Putamen (tissue), 1 donor: ENCODE measurements at regions not wholly inside any gene's neighbourhood (a gene's known extent, or its start where the extent isn't known, plus 50 kb on each side); places are given as distances from the start of the nearest gene placed in this dataset.

ENCODE experiments used
- DNase-seq: peaks from one replicate; pipeline ENCODE4 v3.0.0-alpha.2; 2016; ENCODE audit warnings: low spot score

GRCh38 chr1:73644198-73644597 is 553.8 kb downstream of the LRRIQ3 start:
- DNase-seq: no peak

- no peak for DNase-seq
Observed at GRCh38 chr1:73639494-73639893, 558.5 kb downstream of the LRRIQ3 start.

GRCh38 chr1:73637264-73637663 is 560.7 kb downstream of the LRRIQ3 start:
- DNase-seq: no peak

- no peak for DNase-seq
Observed at GRCh38 chr1:73635021-73635420, 563.0 kb downstream of the LRRIQ3 start.

- no peak for DNase-seq
Observed at GRCh38 chr1:73627723-73628122, 570.3 kb downstream of the LRRIQ3 start.

- no peak for DNase-seq
Observed at GRCh38 chr1:73626326-73626725, 571.6 kb downstream of the LRRIQ3 start.

GRCh38 chr1:73623946-73624345 is 574.0 kb downstream of the LRRIQ3 start:
- DNase-seq: no peak

GRCh38 chr1:73617145-73617544 is 580.8 kb downstream of the LRRIQ3 start:
- DNase-seq: no peak

- no peak for DNase-seq
Observed at GRCh38 chr1:73611681-73612080, 586.3 kb downstream of the LRRIQ3 start.

- DNase-seq: no peak
Observed at GRCh38 chr1:73604739-73605138, 593.2 kb downstream of the LRRIQ3 start.

GRCh38 chr1:73604211-73604610 is 593.8 kb downstream of the LRRIQ3 start:
- DNase-seq: no peak

- DNase-seq: no peak
Observed at GRCh38 chr1:73593804-73594203, 604.2 kb downstream of the LRRIQ3 start.

GRCh38 chr1:73593364-73593763 is 604.6 kb downstream of the LRRIQ3 start:
- no peak for DNase-seq

GRCh38 chr1:73587080-73587479 is 610.9 kb downstream of the LRRIQ3 start:
- no peak for DNase-seq

GRCh38 chr1:73577206-73577605 is 620.8 kb downstream of the LRRIQ3 start:
- DNase-seq: no peak

GRCh38 chr1:73576083-73576482 is 621.9 kb downstream of the LRRIQ3 start:
- DNase-seq: no peak

- no peak for DNase-seq
Observed at GRCh38 chr1:73564294-73564693, 633.7 kb downstream of the LRRIQ3 start.

- no peak for DNase-seq
Observed at GRCh38 chr1:73556270-73556669, 641.7 kb downstream of the LRRIQ3 start.

GRCh38 chr1:73537400-73537799 is 660.6 kb downstream of the LRRIQ3 start:
- DNase-seq: no peak

- no peak for DNase-seq
Observed at GRCh38 chr1:73517603-73518191, 680.3 kb downstream of the LRRIQ3 start.

GRCh38 chr1:73516451-73516850 is 681.5 kb downstream of the LRRIQ3 start:
- DNase-seq: no peak

- DNase-seq: no peak
Observed at GRCh38 chr1:73511038-73511437, 686.9 kb downstream of the LRRIQ3 start.

- DNase-seq: no peak
Observed at GRCh38 chr1:73500154-73500553, 697.8 kb downstream of the LRRIQ3 start.

GRCh38 chr1:73499671-73500070 is 698.3 kb downstream of the LRRIQ3 start:
- DNase-seq: no peak

- DNase-seq: no peak
Observed at GRCh38 chr1:73491621-73492020, 706.4 kb downstream of the LRRIQ3 start.
